ENCODE measurements at regions not wholly inside any gene's neighbourhood (a gene's known extent, or its start where the extent isn't known, plus 50 kb on each side); places are given as distances from the start of the nearest gene placed in this dataset.

DNA sequence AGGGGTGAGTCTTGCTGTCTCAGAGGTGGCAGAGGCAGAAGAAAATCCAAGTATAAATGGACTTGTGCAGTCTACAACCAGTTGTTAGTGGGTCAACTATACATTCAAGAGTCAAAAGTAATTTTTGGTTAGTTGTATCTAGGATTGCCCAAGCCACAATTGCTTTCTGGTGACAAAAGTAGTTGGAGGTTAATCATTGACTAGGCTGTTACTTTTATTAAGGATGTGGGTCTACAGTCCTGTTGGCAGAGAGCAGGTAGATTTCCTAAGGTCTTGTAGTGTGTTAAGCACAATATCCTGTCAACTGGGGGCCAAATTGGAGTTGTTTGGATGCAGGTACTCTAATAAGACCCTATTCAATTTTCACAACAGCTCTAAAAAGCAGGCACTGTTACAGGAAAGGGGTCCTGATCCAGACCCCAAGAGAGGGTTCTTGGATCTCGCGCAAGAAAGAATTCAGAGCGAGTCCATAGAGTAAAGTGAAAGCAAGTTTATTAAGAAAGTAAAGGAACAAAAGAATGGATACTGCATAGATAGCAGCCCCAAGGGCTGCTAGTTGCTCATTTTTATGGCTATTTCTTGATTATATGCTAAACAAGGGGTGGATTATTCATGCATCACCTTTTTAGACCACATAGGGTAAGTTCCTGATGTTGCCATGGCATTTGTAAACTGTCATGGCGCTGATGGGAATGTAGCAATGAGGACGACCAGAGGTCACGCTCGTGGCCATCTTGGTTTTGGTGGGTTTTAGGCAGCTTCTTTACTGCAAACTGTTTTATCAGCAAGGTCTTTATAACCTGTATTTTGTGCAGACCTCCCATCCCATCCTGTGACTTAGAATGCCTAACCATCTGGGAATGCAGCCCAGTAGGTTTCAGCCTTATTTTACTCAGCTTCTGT, 232.6 kb upstream of the SRRM4 start:
- Histone ChIP-seq H3K27me3 (ENCODE audit: insufficient read depth, low read depth, low read length) (no peaks in the 10 kb centered on the region), H3K36me3 (ENCODE audit: insufficient read depth, low read length) (no peaks in the 10 kb centered on the region), H3K27ac (ENCODE audit: low read length) (no peak overlapping the region), H3K4me3 (ENCODE audit: low read length) (no peak overlapping the region), H2AFZ (ENCODE audit: low read depth, low read length) (no peak overlapping the region), H3K9me3 (ENCODE audit: low read length) (no peaks in the 10 kb centered on the region), H3K9ac (ENCODE audit: low read length) (no peak overlapping the region), H3K9me2 (ENCODE audit: insufficient read depth, low read length) (no peaks in the 10 kb centered on the region), H4K20me1 (ENCODE audit: insufficient read depth) (no peaks in the 10 kb centered on the region), H3F3A (ENCODE audit: insufficient read depth, low read length, poor library complexity, severe bottlenecking) (no peaks in the 10 kb centered on the region), H3K4me2 (ENCODE audit: low read length) (no peak overlapping the region), H3K79me2 (replicated peaks; ENCODE audit: insufficient read depth, low read length) (no peaks in the 10 kb centered on the region)
- TF ChIP-seq SMC3 (conservative IDR thresholded peaks at IDR 0.05; ENCODE audit: poor library complexity) = no peak
- no peak for TF ChIP-seq EZH2 (IDR thresholded peaks at IDR 0.05; ENCODE audit: borderline replicate concordance, insufficient read depth, low read length, poor library complexity, severe bottlenecking)
- TF ChIP-seq TAF1 (IDR thresholded peaks at IDR 0.05; ENCODE audit: low read depth) = no peak
- no peak for TF ChIP-seq REST (IDR thresholded peaks at IDR 0.05; ENCODE audit: borderline replicate concordance)
- TF ChIP-seq RAD21 (conservative IDR thresholded peaks at IDR 0.05) = no peak
- TF ChIP-seq POLR2AphosphoS5 (IDR thresholded peaks at IDR 0.05) = no peak
- no peak for TF ChIP-seq EP300 (conservative IDR thresholded peaks at IDR 0.05; ENCODE audit: poor library complexity, severe bottlenecking)
- TF ChIP-seq CTCF (IDR thresholded peaks at IDR 0.05; ENCODE audit: poor library complexity, severe bottlenecking) = no peak
- TF ChIP-seq MXI1 (conservative IDR thresholded peaks at IDR 0.05; ENCODE audit: poor library complexity, severe bottlenecking) = no peak

DNA sequence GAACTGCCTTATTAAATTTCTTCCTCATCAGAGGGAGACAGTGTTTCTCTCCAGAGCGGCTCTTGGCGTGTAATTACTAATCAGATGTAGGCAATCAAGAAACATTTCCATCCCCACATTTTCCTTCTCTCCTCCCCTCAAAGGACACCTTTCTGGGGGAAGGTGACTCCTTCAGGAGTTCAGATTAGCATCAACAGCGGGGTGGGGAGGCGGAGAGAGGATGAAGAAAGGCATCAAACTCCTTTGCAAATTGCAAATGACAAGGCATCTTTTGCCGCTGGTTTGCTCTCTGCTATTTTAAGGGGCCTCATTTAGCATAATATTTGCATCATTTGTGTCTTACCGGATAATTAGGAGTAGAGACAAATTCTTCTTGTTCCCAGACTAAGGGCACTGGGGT, 231.7 kb upstream of the SRRM4 start:
- TF ChIP-seq MXI1 (conservative IDR thresholded peaks at IDR 0.05; ENCODE audit: poor library complexity, severe bottlenecking) (no peak), SMC3 (conservative IDR thresholded peaks at IDR 0.05; ENCODE audit: poor library complexity) (no peak), TAF1 (IDR thresholded peaks at IDR 0.05; ENCODE audit: low read depth) (no peak), EP300 (conservative IDR thresholded peaks at IDR 0.05; ENCODE audit: poor library complexity, severe bottlenecking) (no peak), REST (IDR thresholded peaks at IDR 0.05; ENCODE audit: borderline replicate concordance) (no peak), CTCF (IDR thresholded peaks at IDR 0.05; ENCODE audit: poor library complexity, severe bottlenecking) (no peak), RAD21 (conservative IDR thresholded peaks at IDR 0.05) (no peak), POLR2AphosphoS5 (IDR thresholded peaks at IDR 0.05) (no peak), EZH2 (IDR thresholded peaks at IDR 0.05; ENCODE audit: borderline replicate concordance, insufficient read depth, low read length, poor library complexity, severe bottlenecking) (no peak)
- Histone ChIP-seq H3K27ac (ENCODE audit: low read length) (no peak overlapping the region), H3K4me3 (ENCODE audit: low read length) (no peak overlapping the region), H3K9ac (ENCODE audit: low read length) (no peak overlapping the region), H3K27me3 (ENCODE audit: insufficient read depth, low read depth, low read length) (no peaks in the 10 kb centered on the region), H3F3A (ENCODE audit: insufficient read depth, low read length, poor library complexity, severe bottlenecking) (no peaks in the 10 kb centered on the region), H3K36me3 (ENCODE audit: insufficient read depth, low read length) (no peaks in the 10 kb centered on the region), H3K9me3 (ENCODE audit: low read length) (no peaks in the 10 kb centered on the region), H3K4me2 (ENCODE audit: low read length) (no peak overlapping the region), H2AFZ (ENCODE audit: low read depth, low read length) (no peak overlapping the region), H3K79me2 (replicated peaks; ENCODE audit: insufficient read depth, low read length) (no peaks in the 10 kb centered on the region), H3K9me2 (ENCODE audit: insufficient read depth, low read length) (no peaks in the 10 kb centered on the region), H4K20me1 (ENCODE audit: insufficient read depth) (no peaks in the 10 kb centered on the region)
